HG03159 (cell line): ENCODE measurements at regions not wholly inside any gene's neighbourhood (a gene's known extent, or its start where the extent isn't known, plus 50 kb on each side); places are given as distances from the start of the nearest gene placed in this dataset.

ENCODE experiments used
- ATAC-seq: cut with Tn5 transposase; IDR thresholded peaks from one replicate; pipeline ENCODE4 v1.9.1; 2021; ENCODE audit warnings: mild to moderate bottlenecking, moderate library complexity; ENCODE audit not compliant: unreplicated experiment

DNA sequence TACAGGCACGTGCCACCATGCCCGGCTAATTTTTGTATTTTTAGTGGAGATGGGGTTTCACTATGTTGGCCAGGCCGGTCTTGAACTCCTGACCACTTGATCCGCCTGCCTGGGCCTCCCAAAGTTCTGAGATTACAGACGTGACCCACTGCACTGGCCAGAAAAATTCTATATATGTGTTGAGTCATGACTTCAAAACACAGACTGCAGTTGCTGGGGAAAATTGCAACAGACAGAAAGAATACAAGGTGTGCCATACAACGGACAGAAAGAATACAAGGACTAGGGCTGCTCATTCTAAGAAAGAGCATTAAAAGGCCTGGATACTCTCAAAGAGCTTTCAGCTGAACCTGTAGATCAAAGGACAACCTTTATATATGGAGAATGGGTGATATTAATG lies 109.6 kb upstream of the ACSL4 start:
- no peak for ATAC-seq

DNA sequence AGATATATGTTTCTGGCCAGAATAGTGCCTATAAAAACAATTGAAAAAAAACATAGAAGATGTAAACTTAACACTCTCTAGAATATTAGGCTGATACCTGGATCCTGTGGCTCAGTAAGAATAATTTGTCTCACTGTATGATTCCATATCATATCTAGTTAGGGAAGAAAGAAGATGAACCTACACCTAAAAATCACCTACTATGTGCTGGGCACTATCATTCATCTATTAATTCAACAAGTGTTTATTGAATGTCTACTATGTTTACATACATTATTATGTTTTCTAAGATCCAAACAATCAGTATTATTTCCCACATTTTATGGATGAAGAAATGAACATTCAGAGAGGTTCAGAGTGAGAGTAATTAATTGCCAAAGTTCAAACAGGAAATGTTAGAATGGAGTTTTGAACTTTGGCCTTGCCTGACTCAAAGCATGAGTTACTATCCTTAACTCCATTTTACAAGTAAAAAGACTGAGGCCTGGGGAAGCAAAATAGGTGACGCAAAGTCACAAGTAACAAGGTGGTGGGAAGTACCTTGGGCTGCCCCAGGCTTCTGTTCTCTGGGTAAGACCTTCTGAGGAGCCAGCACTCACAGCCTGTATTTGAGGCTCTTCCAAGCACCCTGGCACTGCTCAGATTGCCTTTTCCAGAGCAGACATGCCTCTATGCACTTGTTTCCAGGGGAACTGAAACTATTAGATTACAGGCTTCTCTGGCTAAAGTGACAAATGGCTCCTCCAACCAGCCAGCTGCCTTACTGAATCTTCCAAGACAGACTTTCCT lies 111.1 kb upstream of the ACSL4 start:
- ATAC-seq: peak; percentile 54

DNA sequence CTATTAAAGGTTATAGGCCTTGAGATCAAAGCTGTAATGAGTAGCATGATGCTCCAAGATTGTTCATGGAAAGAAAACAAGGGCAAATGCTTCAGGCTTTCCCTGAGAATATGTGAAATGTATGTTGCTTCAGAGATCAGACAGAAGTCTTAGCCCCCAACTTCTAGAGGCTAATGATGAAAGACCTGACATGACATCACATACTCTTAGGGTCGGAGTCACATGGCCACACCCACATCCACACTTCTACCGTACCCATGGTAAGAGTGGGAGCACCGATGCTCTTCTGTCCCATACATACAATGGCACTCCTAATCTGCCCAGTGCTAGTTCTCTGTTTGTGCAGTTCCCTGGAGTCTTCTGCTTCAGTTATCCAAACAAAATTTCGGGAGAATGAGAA lies 111.9 kb upstream of the ACSL4 start:
- no peak for ATAC-seq

DNA sequence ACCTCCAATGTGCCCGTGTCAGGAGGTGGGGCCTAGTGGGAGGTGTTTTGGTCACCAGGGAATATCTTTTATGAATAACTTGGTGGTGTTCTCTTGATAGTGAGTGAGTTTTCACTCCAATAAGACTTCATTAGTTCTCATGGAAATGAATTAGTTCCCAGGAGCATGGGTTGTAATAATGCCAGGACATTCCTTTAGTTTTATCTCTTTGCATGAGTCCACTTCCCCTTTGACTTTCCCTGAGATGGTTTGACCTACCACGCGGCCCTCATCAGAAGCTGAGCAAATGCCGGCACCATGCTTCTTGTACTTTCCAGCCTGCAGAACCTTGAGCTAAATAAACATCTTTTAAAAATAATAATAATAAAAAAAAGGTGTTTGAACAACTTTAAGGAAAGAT lies 112.9 kb upstream of the ACSL4 start:
- ATAC-seq: no peak

DNA sequence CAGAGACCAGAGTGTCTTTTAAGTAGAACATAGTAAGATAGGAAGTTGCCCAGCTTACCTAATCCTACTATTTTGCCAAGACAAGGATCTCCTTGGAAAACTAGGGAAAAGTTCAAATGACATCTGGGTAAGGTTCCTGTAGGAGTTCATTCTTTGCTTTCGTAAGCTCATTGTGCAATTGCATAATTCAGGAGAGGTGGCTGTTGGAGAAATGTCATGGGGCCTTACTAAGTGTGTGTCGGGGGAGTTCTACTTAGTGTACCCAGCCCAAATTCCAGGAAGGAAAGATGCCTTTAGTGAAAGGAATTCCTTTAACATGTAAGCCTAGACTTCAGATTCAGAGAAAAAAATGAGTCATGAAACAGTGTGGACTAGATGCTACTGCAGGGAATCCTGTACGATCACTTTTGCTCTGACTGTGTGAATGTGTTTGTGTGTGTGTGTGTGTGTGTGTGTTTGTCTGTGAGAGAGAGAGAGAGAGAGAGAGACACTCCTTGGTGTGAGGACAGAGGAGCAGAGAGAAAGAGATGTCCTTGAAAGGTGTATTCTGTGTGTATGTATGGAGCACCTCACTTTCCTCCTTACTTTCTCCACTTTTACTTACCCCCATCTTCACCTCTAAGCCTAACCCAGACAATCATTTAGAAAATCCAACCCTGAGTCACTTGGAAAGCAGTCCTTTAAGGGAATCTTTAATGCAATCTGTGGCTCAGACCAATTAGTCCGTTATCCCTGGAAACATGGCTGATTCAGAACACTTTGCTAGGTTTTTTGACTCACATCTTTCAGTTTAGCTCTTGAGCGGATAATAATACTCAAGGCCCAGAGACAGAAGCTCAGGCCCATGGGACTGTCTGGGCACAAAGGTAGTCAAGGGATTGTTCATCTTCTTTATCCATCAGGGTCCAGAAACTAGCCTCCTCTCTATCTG lies 114.5 kb upstream of the ACSL4 start:
- no peak for ATAC-seq

DNA sequence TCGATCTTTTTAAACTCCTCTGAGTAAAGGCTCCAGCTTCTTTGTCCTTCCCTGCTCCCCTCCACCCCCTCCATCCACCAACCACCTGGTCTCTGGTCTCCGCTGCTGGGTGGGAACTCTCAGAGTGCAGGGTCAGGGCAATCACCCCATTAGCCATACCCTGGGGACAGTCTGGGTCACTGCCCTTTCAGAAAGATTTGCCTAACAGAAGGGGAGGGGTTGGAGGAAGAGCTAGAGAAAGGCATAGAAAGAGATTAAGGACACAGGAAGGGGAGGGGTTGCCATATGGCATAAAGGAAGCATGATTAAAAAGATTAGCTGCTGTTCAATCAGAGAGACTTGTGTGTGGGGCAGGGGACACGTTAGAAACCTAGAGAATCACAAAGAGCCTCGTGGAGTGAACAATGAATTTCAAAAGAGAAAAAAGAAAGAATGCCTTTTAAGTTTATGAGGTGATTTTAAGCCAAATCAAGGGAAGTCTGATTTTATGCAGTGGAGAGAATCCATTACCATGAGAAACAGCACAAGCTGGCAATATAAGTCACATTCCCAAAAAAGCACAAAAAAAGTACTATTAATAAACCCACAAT lies 115.5 kb upstream of the ACSL4 start:
- peak; percentile 60 for ATAC-seq

DNA sequence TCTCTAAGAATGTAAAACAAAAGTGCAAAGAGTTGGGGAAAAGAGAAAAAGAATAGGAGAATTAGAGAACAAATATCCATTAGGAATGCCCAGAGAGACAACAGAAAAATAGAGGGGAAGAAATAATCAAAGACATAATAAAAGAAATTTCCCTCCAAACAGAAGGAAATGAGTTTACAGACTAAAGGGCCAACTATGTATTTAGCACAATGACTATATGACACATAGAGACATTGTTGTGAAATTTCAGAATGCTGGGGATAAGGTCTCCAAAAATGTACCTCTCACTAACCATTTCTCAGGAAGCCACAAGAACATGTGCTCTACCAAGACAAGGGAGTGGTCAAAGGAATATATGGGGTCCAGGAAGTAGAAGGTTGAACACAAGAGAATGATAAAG lies 121.0 kb upstream of the ACSL4 start:
- ATAC-seq: no peak

DNA sequence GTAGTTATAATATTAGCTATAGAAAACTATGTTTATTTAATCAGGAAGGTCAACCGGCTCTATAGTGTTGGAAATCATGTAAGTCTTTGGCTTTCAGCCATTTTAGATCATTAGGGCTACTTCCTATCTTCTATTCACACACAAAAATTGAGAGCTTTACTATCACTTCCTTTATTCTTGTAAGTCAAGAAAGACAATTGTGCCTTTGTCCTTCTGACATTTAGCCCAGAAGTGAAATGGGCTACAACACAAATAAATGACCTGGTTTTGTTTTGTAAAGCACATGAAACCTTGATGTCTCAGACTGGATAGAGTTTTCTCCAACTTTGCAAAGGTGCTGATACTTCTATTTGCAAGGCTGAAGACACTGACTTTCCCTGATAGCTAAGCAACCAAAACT lies 122.4 kb upstream of the ACSL4 start:
- peak; percentile 69 for ATAC-seq

DNA sequence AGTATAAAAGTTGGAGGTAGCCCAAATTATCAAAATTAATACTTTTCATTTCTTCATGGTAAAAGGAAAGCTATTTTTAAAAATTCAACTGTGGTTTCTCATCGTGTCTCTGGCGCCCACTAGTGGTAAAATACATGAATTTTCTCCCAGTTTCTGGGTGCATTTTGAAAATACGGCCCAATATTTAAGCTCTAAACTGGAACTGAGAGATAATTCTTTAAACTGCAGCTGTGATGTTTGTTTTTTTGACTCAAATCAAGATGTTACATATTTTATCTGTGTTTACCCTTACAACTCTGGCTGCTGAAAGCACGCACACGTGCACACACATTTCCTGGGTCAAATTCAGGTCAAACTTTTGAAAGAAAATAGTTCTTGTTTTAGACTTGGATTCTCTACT lies 123.9 kb upstream of the ACSL4 start:
- ATAC-seq: no peak

DNA sequence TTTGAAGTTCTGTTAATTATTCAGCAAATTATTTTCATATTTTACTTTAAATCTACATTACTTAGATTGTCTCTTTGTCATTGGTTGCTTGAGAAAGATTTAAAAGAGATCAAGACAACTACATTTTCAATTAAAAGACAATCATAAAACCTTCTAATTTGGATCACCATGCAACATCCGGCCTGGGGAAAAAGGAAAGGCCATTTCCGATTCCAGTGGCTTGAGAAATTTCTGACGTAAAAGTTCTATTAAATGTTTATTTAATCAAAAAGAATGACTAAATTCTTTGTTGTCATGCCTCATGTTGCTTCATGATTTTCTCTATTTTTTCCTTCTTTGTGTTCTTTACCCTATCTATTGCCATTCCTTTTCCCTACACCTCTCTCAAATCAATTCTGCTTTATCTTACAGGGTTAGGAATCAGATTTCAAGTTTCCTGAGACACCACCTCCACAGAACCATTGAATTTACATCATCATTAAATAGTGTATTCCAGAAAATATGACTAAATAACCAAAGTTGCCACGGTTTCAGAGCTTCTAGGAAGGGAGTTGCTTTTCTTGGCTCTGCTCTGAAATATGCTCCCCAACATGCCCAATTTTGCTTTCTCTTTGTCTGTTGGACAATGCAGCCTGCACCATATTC lies 124.6 kb upstream of the ACSL4 start:
- no peak for ATAC-seq

DNA sequence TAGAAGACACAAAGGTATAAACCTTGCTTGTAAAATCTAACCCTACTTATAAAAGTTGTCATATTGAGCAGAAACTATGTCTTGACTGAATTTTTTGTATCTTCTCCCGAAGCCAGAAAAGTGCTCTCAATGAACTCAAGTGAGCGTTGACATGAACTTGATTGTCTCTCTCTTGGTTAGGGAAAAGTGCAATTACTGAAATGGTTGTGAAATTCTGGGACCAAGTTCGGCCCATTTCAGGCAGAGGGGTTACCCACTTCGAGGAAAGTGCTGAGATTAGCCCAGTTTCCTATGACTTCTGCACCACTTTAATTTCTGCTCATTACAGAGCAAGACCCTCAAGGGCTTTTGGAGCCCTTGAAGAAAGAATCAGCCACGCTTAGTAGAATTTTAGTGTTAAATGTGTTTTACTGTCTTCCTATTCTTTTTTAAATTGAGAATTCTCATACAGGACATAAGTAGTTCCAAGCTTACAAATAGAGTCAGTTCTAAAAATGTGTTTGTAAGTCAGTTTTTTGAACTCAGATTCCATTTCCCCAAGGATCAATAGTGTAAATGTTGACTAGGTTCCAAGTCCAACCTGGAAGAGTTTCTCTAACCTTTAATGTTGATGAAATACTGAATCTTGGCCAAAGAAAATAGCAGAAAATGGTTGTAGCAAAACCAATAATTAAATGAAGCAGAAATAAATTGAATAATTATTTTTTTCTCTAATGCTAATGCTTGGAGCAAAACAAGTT lies 125.7 kb upstream of the ACSL4 start:
- no peak for ATAC-seq

DNA sequence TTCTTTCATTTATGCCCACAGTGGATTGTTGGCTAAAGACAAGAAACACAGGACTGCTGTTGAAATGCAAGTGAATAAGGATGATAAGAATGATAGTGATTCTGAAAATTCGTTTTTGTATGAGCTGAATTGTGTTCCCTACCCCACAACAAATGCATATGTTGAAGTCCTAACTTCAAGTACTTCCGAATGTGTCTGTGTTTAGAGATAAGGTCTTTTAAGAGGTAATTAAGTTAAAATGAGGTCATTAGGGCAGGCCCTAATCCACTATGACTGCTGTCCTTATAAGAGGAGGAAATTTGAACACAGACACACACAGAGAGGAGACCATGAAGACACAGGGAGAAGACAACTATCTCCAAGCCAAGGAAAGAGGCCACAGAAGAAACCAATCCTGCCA lies 126.6 kb upstream of the ACSL4 start:
- ATAC-seq: no peak

DNA sequence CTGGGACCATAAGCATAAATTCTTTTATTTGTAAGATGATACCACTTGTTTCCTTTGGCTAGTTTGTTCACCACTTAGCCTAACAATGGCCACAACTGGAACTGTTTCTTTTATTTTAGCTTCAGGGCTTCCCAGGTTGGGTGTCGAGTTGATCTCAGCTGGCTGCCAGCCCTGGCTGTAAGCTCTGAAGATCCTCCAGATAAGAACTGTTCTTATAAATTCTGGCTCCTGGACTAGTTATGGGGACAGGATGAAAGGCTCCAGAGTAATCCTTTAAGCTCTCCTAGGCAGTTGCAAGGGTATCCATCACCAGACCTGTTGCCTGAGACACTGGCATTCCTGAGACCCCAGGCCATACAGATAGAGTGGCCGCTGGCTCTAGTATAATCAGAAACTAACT lies 129.4 kb upstream of the ACSL4 start:
- ATAC-seq: no peak

DNA sequence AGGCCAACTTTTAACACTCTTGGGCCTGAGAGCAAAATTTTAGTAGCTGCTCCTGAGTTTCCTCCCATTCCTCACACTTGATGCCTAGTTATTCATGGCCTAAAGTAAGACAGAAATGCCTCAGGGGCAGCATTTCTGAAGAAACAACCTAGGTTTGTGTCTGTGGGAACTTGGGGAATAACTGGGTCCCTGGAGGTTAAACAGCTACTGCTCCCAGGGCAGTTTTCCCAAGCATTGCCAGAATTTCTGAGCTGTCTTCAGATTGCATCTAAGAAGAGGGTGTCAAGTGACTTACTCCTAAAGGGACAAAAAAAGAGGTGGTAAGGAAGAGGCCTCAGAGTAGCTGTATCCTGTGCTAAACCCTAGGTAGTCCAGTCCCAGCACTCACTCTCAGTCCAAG lies 130.8 kb upstream of the ACSL4 start:
- ATAC-seq: no peak

DNA sequence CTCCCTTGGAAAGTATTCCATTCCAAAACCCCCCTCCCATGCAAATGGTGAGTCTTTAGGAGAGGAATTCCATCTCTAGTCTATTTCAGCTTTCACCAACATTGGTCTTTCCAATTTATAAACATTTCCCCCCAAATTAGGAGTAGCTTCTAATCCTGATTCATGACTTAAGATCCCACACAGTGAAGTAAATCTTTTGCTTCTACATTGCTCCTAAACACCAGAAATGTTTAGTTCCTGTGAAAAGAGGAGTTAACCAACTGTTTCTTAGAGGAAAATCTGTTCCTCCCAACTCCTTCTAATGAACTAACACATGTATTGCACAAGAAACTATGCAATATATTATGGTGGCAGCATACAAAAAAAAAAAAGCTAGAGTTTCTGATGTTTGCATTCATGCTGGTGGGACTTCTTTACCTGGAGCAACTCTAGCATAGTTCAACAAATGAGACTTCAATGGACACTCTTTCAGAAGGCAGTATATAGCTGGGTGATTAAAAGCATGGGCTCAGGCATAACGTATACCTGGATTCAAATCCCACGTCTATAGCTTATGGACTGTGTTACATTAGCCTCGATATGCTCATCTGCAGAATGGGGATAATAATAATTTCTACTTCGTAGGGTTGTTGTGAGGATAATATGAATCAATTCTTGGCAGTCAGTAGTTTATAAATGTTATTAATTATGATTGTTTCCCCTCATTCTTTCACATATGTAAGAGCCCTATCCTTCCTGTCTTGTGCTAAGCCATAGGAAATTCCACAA lies 131.6 kb upstream of the TMEM164 start:
- ATAC-seq: no peak

DNA sequence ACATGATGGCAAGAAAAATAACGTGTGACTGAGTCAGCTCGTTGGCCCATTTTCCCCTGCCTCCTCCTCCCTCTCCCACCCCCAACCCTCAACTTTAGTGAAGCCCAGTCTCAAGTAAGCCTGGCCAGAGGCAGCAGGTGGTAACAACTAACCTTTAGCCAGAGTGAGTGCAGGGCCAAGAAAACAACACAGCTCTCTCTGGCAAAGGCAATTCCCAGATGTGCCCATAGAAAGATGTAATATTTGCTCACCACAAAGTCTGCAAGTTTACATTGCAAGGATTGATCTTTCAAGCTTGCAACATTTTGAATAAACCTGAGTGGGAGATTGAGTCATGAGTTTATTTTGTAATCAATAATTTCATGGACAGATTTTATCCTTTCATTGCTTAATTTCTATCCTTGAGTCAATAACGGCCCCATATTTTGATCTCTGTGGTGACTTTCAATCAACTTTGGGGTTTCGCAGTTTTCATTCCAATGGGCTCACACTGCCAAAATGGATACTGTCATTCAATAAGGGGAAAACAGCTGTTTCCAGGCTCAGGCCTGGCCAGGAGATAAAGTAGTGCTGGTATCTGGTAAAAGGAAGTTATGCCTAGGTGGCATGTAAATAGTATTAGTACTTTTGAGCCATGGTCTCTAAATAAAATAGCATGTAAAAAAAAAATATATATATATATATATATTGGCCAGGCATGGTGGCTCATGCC lies 130.7 kb upstream of the TMEM164 start:
- no peak for ATAC-seq

DNA sequence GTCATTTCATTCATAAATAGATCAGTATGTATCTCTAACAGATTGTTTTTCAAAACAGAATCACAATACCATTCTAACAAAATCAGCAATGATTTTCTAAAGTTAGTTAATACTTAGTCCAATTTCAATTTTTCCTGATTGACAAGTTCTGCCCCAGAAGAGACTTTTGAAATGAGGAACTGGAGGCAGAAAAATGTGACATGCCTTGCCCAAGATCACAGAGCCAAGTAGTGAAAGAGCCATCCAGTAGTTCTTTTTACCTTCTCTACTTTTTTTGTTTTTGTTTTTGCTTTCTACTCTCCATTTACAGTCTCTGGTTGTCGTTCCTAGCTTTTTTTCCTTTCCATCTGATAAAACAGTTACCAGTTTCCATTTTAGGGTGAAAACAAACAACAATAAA lies 129.3 kb upstream of the TMEM164 start:
- no peak for ATAC-seq

DNA sequence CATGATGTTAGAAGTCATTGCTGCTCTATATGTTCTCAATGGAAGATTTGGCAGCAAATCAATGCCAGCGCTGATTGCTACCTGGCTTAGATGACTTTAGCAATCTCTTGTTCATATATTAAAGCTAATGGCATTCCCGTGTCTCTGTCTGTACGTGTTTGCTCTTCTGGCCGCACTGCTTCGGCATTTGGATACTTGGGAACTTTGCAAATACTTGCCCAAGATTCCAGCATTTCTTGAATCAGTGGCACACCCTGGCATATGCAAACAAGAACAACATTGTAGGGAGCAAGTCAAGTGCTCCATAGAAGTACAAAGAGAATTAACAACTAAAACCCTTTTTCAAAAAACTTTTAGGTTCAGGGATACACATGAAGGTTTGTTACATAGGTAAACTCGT lies 128.9 kb upstream of the TMEM164 start:
- no peak for ATAC-seq

DNA sequence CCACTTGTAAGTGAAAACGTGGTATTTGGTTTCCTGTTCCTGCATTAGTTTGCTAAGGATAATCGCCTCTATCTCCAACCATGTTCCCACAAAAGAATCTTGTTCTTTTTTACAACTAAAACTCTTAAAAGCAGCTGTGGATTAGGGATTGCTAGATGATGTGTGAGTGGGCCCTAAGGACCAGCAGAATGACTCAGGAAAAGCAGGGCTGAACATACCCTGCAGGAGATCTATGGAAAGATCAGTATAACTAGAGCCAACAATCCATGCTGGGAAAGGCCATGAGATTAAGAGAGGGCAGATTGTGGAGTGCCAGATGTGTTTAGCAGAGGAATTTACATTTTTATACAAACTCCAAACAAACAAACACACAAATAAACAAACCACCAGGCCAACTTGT lies 128.4 kb upstream of the TMEM164 start:
- ATAC-seq: no peak
